ENCODE measurements at regions not wholly inside any gene's neighbourhood (a gene's known extent, or its start where the extent isn't known, plus 50 kb on each side); places are given as distances from the start of the nearest gene placed in this dataset.

GRCh38 chr2:203814661-203815540, 52.7 kb upstream of the CTLA4 start:
- DNase-seq, result peak; percentile 49
- H3K9me3 Mint-ChIP-seq (ENCODE audit: low read depth, unreplicated experiment), result no peaks in the 10 kb centered on the region
- peaks cover 19% of the 10 kb centered on the region for H3K36me3 Mint-ChIP-seq (ENCODE audit: insufficient read depth, unreplicated experiment)
- BruUV-seq (replicated peaks), result no TSS peak
- CTCF ChIA-PET, result interaction anchor here (0.5 to 2.7 kb wide), 21 partner anchors 11 to 1226 kb away, joined by 3 to 12 read pairs (median 4); no protein-coding TSS in a partner anchor
- peak; percentile 68 for TF ChIP-seq CTCF (IDR thresholded peaks at IDR 0.05; ENCODE audit: unreplicated experiment)
- H3K27ac Mint-ChIP-seq (ENCODE audit: unreplicated experiment), result peak overlapping the region; percentile 98
- H3K4me3 Mint-ChIP-seq (ENCODE audit: low read depth, unreplicated experiment), result no peak overlapping the region
- intact Hi-C loops (cut with micrococcal nuclease; ENCODE audit: unreplicated experiment), result loop anchor here (1.0 to 10.0 kb wide), 8 partner anchors 94 to 1230 kb away; no protein-coding TSS in a partner anchor
- H3K4me1 Mint-ChIP-seq (ENCODE audit: low read depth, unreplicated experiment), result peaks cover 73% of the 10 kb centered on the region
- no peaks in the 10 kb centered on the region for H3K27me3 Mint-ChIP-seq (ENCODE audit: unreplicated experiment)

- CTCF ChIA-PET, result interaction anchor here (0.5 to 2.7 kb wide), 18 partner anchors 12 to 1227 kb away, joined by 3 to 12 read pairs (median 4); no protein-coding TSS in a partner anchor
- Mint-ChIP-seq H3K4me1 (ENCODE audit: low read depth, unreplicated experiment) (peaks cover 68% of the 10 kb centered on the region), H3K27ac (ENCODE audit: unreplicated experiment) (peak overlapping the region; percentile 98), H3K36me3 (ENCODE audit: insufficient read depth, unreplicated experiment) (peaks cover 14% of the 10 kb centered on the region), H3K4me3 (ENCODE audit: low read depth, unreplicated experiment) (no peak overlapping the region), H3K27me3 (ENCODE audit: unreplicated experiment) (no peaks in the 10 kb centered on the region), H3K9me3 (ENCODE audit: low read depth, unreplicated experiment) (no peaks in the 10 kb centered on the region)
- TF ChIP-seq CTCF (IDR thresholded peaks at IDR 0.05; ENCODE audit: unreplicated experiment), result no peak
- BruUV-seq (replicated peaks), result no TSS peak
- intact Hi-C loops (cut with micrococcal nuclease; ENCODE audit: unreplicated experiment), result loop anchor here (1.0 to 10.0 kb wide), 7 partner anchors 94 to 1231 kb away; no protein-coding TSS in a partner anchor
- no peak for DNase-seq
Observed at GRCh38 chr2:203815541-203815898, 52.1 kb upstream of the CTLA4 start.

- intact Hi-C loops (cut with micrococcal nuclease; ENCODE audit: unreplicated experiment), result loop anchor here (5.0 to 10.0 kb wide), 2 partner anchors 590 to 1232 kb away; no protein-coding TSS in a partner anchor
Observed at GRCh38 chr2:203817147-203817546, 50.4 kb upstream of the CTLA4 start.

More at GRCh38 chr2:203817147-203817546, 50.4 kb upstream of the CTLA4 start:
- CTCF ChIA-PET, result no interaction called here
- Mint-ChIP-seq H3K4me1 (ENCODE audit: low read depth, unreplicated experiment) (peaks cover 53% of the 10 kb centered on the region), H3K36me3 (ENCODE audit: insufficient read depth, unreplicated experiment) (peaks cover 6% of the 10 kb centered on the region), H3K27ac (ENCODE audit: unreplicated experiment) (no peak overlapping the region), H3K9me3 (ENCODE audit: low read depth, unreplicated experiment) (no peaks in the 10 kb centered on the region), H3K4me3 (ENCODE audit: low read depth, unreplicated experiment) (no peak overlapping the region), H3K27me3 (ENCODE audit: unreplicated experiment) (no peaks in the 10 kb centered on the region)
- DNase-seq, result no peak
- BruUV-seq (replicated peaks), result no TSS peak
- TF ChIP-seq CTCF (IDR thresholded peaks at IDR 0.05; ENCODE audit: unreplicated experiment), result no peak
